DMS53 treated with DMSO at 0.1 percent for 48 hours (cell line): ENCODE measurements at regions not wholly inside any gene's neighbourhood (a gene's known extent, or its start where the extent isn't known, plus 50 kb on each side); places are given as distances from the start of the nearest gene placed in this dataset.

ENCODE experiments used
- DNase-seq: peaks from one replicate; lab custom pipeline; 2025; ENCODE audit not compliant: unreplicated experiment; lab: John Stamatoyannopoulos, UW

DNA sequence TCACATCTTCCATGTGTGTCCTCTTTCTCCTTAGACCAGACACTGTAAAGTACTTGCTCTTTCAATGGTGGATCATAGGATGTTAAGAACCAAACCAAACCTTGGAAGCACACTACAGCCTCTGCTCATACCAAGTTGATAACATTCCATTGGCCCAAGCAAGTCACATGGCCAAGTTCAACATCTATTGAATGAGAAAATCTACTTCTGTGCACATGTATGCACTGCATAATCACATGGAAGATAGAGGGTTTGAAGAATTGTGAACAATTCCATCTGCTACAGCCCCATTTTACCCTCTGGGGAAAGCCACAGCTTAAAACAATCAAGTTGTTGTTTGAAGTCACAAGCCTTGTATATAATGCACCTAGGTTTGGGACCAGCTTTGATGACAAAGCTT, 68.2 kb downstream of the MFAP3 start:
- DNase-seq, result no peak

DNA sequence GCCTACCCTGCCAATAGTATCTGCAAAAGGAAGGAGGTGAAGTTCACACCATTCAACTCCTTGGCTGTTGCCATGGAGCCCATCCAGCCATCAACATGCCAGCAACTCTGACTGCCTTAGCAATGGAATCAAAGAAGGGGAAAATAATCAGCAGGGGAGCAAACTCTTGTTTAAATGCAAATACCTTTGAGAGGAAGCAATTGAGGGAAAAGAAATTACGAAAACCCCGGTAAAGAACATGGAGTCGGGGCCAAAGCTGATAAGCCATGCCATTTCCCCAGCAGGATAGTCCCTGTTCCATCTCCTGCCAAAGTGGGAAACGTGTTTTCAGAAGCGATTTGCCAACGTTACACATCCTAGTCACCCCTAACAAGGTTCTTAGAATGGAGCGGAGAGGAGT, 69.0 kb downstream of the MFAP3 start:
- DNase-seq, result no peak

DNA sequence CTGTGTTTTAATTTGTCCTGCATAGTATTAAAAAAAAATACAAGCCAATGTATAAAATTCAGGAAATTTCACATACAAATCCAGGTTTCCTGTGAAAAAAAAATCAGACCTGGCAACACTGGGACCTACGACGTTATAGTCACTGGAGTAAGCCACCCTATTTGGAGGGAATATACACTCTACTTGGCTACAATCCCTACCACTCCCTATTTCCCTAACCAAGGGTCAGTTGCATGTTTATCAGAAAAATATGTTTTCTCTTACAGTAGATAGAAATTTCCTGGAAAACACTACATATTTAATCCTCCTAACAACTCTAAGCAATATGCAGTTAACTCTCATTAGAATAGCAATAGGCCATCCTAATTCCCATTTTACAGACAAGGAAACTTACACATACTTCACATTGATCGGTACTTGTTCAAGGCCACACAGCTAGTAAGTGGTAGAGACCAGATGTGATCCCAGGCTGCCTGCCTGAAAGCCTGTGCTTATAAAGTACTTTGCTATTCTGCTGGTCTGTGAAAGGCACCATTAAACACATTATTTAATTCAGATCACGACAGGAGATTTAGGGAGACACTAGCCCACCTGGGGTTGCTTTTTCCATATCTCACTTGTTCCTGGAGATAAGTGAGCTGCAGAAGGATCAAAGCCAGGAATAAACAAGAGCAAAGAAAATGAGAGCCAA, 70.8 kb downstream of the MFAP3 start:
- DNase-seq, result no peak

DNA sequence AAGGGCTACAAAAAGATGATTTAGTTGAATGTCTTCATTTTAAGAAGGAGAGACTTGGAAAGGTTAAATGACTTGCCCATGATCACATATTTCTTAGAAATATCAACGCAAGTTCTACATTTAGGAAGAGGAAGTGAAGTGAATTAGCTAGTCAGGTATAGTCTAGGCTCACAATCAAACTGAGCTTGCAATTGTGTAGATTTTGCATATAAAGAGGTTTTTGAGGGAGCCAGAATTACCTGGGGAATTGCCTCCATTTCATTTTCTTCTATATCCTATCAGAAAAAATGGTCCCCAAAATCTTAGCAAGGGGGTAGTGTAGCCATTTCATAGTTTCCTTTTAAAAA, 71.3 kb downstream of the MFAP3 start:
- no peak for DNase-seq

DNA sequence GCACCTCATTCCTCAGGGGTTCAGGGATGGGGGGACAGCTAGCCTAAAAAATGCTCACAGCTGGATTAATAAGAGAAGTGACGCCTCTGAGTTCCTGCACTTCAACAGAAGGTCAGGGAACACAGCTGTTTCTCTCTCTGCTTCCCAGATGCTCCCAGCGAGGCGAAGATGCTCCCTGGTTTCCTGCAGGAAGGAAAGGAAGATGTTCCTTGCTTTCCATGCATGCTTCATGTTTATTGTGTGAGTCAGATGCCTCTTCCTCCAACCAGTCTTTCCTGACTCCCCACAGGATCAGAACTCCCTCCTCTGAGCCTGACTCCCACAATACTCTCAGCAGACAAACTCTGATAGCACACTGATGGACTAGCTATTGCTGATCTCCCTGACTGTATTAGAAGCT, 71.9 kb downstream of the MFAP3 start:
- no peak for DNase-seq

DNA sequence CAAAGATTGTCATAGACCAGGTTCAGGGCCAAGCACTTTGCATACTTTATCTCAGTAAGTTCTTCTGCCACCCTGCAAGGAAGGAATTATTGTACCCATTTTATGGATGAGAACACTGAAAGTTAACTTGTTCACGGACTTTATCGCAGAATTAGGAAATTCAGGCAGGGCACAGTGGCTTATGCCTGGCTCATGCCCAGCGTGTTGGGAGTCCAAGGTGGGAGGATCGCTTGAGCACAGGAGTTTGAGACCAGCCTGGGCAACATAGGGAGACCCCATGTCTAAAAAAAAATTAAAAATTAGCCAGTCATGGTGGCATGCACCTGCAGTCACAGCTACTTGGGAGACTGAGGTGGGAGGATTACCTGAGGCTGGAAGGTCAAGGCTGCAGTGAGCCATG, 72.4 kb downstream of the MFAP3 start:
- DNase-seq, result no peak

DNA sequence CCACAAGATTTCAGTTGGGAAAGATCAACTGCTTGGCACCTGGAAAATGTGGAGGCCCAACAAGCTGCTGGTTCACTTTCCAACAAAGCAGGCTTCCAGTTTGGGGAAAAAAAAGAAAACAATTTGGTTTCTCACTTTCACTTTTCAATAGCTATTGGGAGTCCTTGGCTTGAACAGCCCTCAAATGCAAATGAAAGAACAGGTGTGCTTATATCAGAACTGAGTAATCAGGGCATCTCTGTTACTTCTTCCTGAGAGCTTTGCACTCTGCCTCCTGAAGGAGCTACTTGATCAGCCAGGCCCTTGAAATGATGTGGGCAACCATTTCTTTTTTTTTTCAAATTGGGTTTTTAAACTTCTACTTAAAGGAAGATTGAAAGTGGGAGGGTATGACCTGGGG, 73.5 kb downstream of the MFAP3 start:
- no peak for DNase-seq

DNA sequence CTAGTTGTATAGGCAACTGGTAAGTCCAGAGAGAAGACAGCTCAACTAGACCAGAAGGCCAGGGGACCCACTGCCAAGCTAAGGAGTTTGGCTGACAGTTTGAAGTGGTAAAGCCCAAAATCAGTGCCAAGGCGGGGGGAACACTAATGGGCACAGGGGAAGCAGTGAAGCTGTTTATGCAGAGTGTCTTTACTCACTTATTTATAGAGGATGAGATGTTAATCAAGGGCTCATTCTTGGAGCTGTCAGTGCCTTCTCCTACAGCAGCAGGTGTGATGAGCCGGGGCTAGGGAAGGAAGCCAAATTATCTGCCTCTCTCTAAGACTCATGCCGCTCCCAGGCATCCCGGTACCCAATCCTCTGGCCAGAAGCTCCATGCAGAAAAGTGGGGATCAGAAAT, 75.2 kb upstream of the GALNT10 start:
- DNase-seq, result no peak

DNA sequence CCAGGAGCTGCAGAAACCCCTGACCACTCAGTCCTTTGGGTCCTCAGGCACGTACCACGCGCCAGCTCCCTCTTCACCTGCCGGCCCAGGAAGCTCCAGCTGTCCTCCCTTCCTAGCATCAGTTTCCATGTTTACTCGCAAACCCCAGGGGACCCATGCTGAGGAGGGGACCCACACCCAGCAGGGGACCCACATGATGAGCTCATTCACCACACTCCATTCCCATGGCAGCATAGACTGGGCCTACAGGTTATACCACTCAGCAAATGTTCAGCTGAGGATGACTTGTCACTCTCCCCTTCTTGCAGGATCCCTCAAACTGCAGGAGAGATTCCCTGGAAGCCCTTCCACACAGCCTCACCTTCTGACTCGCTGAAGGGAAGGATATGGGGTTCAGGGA, 73.5 kb upstream of the GALNT10 start:
- no peak for DNase-seq

DNA sequence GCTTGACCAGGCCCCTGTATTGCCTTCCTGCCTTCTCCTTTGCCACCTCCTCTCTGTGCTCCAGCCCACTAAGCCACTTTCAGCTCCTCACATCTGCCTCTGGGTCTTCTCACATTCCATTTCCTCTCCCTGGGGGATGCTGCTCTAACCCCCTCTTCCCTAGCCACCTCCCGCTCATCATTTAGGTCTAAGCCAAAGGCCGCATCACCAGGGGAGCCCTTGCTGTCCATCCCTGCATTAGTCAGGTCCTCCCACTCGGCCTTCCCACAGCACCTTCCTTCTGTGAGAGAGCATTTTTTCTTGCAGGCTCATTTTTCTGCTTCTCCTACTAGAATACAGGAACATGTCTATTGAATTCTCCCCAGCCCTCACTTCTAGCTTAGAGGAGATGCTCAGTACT, 72.6 kb upstream of the GALNT10 start:
- no peak for DNase-seq

DNA sequence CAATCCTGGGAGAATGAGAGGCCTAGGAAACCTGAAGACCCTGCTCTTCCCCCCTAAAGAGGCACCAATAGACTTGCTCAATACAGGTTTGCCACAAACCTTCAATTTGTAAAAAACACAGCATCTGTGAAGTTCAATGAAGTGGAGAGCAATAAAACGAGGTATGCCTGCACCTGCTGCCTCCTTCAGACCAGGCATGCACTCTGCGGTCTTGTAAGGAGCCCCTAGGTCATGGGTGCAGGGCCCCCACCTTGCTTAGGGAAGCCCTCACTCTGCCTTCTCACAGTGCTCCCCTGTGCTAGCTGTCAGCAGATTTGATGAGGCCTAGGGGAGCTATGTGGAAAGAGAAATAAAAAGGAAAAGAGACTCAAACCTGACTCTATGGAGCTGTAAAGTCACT, 72.1 kb upstream of the GALNT10 start:
- DNase-seq, result no peak

DNA sequence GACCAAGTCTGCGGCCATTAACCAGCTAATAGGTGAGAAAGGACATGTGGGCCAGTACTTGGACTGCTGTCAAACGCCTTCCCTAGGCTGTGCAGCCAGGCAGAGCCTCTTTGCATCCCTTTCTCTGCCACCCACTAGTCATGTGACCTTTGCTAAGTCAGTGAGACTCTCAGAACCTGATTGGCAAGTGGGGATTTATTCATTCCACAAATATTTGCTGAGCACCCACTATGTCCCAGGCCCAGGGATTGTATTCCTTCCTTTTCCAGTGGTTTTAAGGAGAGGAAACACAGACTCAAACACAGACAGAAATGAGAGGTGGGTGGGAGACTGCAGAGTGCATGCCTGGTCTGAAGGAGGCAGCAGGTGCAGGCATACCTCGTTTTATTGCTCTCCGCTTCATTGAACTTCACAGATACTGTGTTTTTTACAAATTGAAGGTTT, 71.6 kb upstream of the GALNT10 start:
- DNase-seq, result peak; percentile 96

DNA sequence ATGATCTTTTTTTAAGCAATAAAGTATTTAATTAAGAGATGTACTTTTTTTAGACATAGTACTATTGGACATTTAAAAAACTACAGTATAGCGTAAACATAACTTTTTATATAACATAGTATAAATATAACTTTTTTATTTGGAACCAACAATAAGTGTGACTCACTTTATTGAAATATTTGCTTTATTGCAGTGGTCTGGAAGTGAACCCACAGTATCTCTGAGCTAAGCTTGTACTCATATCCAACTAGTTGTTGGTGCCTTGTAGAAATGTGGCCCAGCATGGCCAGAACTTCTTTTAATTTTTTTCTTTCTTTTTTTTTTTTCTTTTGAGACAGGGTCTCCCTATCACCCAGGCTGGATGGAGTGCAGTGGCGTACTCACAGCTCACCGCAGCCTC, 61.5 kb upstream of the GALNT10 start:
- DNase-seq, result no peak

DNA sequence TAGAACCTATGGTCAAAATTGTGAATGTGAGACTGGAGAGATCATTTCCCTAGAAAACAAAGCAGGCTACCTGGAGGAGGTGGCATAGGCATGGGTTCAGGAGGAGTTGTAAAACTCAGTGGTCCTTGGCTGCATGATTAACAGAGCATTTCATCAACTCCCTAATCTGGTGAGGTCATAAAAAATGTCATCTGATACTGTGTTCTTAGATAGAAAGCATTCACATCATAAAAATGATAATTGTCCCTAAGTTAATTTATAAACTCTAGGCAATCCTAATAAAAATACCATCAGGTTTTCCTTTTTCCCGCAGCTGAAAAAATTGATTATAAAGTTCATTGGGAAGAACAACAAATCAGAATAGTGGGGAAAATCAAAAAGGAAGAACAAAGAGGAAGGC, 60.6 kb upstream of the GALNT10 start:
- no peak for DNase-seq

DNA sequence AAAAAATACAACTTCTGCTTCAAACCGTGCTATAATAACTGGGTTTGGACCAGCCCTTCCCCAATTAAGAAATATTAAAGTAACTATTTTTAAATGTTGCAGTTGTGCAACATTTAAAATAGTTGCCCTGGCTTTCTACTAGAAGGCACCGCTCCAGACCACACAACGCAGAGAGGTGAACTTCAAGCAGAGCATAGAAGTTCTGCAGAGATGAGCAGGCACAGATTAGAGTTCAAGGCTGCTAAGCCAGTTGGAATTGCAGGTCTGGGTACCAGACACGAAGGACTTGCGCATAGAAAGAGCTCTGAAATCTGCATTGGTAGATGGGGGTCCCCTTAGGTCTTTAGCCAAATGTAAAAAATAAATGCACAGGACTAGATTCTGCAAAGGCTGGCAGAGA, 58.7 kb upstream of the GALNT10 start:
- DNase-seq, result no peak

DNA sequence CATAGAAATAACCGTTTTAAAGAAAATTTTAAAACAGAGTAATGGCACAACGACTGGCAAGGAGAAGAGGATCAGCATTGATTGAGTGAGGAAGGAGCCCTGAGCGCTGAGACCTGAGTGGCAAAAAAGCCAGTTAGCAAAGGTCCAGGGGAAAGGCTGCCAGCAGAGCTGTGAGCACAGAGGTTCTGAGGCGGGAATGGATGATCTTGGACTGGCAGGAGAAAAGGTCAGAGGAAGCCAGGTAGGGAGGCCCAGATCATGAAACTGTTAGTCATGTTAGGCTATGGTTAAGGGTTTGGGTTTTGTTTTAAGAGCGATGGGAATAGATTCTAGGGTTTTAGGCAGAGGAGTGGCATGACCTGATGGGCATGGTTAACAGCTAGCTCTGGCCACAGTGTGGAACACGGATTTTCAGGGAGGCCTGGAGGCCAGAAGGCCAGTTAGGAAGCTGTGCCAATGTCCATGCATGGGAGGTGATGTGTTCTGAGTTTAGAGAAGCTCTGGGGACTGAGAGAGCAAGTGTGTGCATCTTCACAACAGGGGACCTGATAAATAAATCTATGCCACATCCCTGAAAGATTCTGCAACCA, 57.7 kb upstream of the GALNT10 start:
- DNase-seq, result no peak

DNA sequence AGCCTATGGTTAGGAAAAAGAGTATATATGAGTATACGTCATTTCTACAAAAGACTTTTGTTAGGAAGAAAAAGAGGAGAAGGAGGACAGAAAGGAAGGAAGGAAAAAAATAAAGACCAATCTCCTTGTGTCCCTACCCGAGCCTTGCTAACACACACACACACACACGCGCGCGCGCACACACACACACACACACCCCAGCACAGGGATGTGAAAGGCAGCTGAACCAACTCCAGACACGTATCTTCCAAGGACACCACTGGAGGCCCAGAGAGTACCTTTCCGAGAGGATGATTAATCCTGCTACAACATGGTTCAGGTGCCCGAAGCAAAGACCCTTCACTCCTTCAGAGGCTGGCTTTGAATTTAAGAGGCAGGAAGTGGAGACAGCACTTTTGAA, 56.9 kb upstream of the GALNT10 start:
- no peak for DNase-seq

DNA sequence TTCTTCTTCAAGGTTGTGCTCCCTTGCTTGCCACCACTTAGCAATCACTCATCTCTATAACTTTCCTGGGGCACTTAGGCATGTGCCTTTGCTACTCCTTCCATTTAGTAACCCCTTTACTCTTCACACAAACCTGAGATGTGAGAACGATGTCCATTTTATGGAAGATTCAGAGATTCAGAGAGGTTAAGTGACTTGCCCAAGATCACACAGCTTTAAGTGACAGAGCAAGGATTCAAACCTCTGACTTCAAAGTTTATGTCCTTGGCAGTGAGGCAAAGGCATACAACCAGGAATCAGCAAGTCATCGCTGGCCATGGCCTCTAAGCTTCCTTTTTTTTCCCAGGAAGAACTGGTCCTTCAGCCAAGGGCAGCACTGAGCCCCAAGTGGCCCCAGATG, 56.0 kb upstream of the GALNT10 start:
- no peak for DNase-seq

DNA sequence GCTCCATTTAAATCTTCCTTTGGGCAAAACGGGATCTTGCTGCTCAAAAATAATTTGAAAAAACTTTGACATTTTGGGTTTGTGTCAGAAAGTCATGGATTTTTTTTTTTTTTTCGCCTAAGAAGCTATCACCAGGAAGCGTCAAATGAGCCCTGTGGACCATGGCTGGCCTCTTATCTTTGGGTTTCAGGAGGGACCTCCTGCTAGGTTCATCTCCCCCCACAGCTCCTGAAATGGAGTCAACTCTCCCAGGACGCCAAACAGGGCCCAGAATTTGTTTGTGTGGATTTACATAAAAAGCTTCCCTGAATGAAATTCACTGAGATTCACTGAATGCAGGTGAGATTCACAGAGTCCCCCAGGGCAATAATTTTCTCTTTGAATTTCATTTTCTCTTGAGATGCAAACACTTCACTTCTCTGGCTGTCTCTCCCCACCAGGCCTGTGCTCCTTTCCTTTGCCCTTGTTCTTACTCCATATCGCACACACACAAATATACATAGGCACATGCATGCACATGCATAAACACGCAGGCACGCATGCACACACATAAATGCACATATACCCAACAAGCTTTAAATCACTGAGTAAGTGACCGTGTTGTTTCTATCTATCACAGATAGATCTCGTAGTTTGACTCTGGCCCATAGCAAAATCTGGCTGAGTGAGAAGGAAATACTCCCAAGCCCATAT, 55.3 kb upstream of the GALNT10 start:
- no peak for DNase-seq

DNA sequence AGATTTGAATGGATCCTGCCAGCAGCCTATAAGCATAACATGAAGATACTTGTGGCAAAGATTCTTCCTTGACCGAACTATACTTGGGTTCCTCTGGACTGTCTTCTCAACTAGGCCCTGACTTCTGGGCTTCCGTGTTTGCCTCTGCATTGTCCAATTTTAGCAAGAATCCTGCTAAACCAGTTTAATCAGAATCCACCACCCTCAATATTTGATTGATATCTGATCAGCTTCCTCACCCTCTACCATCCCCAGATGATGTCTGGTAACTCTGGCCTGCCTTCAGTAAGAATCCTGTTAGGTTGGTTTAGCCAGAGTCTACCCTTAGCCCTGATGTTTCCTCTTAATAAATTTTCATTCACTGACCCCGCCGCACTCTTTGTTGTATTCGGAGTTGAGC, 54.4 kb upstream of the GALNT10 start:
- DNase-seq, result no peak

DNA sequence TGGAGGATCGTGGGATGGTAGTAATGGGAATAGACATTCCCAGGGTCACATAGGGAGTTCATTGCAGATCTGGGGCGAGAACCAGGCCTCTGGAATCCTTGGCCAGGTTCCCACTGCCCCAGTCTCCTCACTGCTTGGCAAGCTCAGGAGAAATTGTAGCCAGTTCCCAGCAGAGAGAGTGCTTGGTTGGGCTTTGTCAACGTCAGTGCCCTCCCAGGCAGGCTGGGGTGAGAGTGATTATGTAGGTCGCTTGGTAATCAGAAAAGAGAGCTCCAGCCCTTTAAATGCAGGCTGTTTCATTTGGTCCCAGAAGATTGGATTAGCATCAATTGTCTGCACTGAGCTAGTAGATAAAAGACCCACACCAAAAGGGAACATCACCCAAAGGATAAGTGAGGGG, 51.8 kb upstream of the GALNT10 start:
- no peak for DNase-seq

DNA sequence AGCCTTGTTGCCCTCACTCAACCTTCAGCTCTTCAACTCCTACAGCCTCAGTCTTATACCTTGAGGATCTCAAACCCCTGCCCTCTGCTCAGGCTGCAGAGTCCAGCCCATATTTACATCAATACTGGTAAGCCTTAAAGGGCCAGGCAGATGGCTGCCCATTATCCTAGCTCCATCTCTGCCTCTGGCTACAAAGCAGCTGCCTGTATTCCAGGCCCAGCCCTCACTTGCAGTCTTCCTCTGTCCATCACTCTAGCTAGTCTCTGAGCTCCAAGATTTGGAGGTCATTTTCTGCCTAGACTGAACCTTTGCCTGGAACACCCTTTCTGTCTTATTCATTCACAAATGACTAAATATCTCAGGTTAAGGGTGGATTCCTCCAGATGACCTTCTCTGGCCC, 50.2 kb upstream of the GALNT10 start:
- DNase-seq, result no peak
